Testis (tissue), 2 donors: ENCODE measurements at regions not wholly inside any gene's neighbourhood (a gene's known extent, or its start where the extent isn't known, plus 50 kb on each side); places are given as distances from the start of the nearest gene placed in this dataset.

Source experiments
- DNase-seq: peaks from one replicate; pipeline ENCODE4 v3.0.0-alpha.2; 2019
- H3K27ac ChIP-seq, 2 donors: fragments of 200-600 bp; sonication (generic); one replicate each; pipeline ENCODE4 v1.5.1; 2019
- H3K27me3 ChIP-seq: fragments of 200-600 bp; sonication (generic); one replicate; pipeline ENCODE4 v1.5.1; 2019
- H3K36me3 ChIP-seq: fragments of 200-600 bp; sonication (generic); one replicate; pipeline ENCODE4 v1.5.1; 2017; ENCODE audit warnings: low read depth; ENCODE audit errors: missing control alignments
- H3K4me1 ChIP-seq: fragments of 200-600 bp; sonication (generic); one replicate; pipeline ENCODE4 v1.5.1; 2019
- H3K4me3 ChIP-seq, 2 donors: fragments of 200-600 bp; sonication (generic); one replicate each; pipeline ENCODE4 v1.5.1; 2017 to 2019
- H3K9me3 ChIP-seq: fragments of 200-600 bp; sonication (generic); one replicate; pipeline ENCODE4 v1.5.1; 2017
- POLR2A ChIP-seq: fragments of 450-650 bp; IDR thresholded peaks from one replicate; pipeline ENCODE4 v1.6.1; 2017; ENCODE audit warnings: antibody characterized with exemption, mild to moderate bottlenecking, moderate library complexity
- WGBS, 2 donors: methylation state at CpG; one replicate each; pipeline ENCODE4 v1.1.5; 2018; 5-methylcytosine and 5-hydroxymethylcytosine counted together
- intact Hi-C: fragments of 100-400 bp; cut with DNase I; formaldehyde crosslinking; loops from one replicate; pipeline ENCODE4 v1.15.1; 2023; ENCODE audit warnings: low total_unique reads
- TF ChIP-seq, protein P1 (sequence below), 3 experiments: fragments of 450-650 bp in 2 of 3; fragments of 200-600 bp in 1 of 3; sonication (generic) in 1 of 3; IDR thresholded peaks; one replicate each; pipeline ENCODE4 v1.5.1; 2016 to 2019; ENCODE audit warnings: antibody characterized with exemption in 3 of 3, mild to moderate bottlenecking in 2 of 3, moderate library complexity in 1 of 3

DNA sequence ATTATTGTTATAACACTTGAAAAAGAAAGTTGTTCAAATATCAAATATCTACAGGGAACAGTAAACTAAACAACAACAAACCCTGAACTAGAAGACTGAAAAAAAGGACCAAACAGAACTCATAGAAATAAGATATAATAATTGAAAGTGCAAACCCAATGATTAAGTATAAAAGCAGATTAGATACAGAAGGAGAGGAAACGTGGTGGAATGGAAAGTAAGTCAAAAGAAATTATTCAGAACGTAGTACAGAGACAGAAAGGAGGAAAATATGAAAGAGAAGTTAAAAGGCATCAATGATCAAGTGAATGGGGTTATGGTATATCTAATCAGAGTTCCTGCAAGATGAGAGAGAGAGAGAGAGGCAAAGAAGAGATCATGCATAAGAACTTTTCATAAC, 174.2 kb upstream of the DACH1 start:
- TF ChIP-seq, protein P1, sequence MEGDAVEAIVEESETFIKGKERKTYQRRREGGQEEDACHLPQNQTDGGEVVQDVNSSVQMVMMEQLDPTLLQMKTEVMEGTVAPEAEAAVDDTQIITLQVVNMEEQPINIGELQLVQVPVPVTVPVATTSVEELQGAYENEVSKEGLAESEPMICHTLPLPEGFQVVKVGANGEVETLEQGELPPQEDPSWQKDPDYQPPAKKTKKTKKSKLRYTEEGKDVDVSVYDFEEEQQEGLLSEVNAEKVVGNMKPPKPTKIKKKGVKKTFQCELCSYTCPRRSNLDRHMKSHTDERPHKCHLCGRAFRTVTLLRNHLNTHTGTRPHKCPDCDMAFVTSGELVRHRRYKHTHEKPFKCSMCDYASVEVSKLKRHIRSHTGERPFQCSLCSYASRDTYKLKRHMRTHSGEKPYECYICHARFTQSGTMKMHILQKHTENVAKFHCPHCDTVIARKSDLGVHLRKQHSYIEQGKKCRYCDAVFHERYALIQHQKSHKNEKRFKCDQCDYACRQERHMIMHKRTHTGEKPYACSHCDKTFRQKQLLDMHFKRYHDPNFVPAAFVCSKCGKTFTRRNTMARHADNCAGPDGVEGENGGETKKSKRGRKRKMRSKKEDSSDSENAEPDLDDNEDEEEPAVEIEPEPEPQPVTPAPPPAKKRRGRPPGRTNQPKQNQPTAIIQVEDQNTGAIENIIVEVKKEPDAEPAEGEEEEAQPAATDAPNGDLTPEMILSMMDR (IDR thresholded peaks at IDR 0.05) = no peak
- TF ChIP-seq POLR2A = no peak
- intact Hi-C loops = no loop called here
- Histone ChIP-seq H3K27me3 (no peaks in the 10 kb centered on the region), H3K27ac (no peak overlapping the region), H3K4me3 (no peak overlapping the region), H3K4me1 (no peaks in the 10 kb centered on the region), H3K36me3 (no peaks in the 10 kb centered on the region), H3K9me3 (no peaks in the 10 kb centered on the region)
- 88 to 93% methylated on average over 2 of the region's 2 CpGs for WGBS, 2 donors
- DNase-seq = no peak

DNA sequence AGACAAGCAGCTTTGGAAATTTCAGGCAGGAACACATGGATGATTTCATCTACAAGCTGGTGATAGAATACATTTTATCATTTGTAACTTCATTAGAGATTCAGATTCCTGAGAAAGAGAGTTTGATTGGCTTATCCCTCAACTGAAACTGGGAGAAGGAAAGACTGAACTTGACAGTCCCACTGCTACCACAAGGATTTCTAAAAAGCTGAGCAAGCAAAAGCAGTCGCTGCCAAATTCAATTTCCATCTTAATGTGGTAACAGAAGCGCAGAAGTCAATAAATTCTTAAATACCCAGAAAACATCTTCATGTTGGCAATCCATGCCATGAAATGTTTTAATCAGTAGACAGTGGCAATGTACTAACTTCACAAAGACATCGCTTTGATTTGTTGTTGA, 172.1 kb upstream of the DACH1 start:
- Histone ChIP-seq H3K9me3 (no peaks in the 10 kb centered on the region), H3K27ac (no peak overlapping the region), H3K36me3 (no peaks in the 10 kb centered on the region), H3K4me1 (no peaks in the 10 kb centered on the region), H3K4me3 (no peak overlapping the region), H3K27me3 (no peaks in the 10 kb centered on the region)
- DNase-seq = no peak
- intact Hi-C loops = no loop called here
- TF ChIP-seq POLR2A = no peak
- TF ChIP-seq, protein P1 (IDR thresholded peaks at IDR 0.05) = no peak
- WGBS, 2 donors = 88 to 91% methylated on average over 3 of the region's 3 CpGs

DNA sequence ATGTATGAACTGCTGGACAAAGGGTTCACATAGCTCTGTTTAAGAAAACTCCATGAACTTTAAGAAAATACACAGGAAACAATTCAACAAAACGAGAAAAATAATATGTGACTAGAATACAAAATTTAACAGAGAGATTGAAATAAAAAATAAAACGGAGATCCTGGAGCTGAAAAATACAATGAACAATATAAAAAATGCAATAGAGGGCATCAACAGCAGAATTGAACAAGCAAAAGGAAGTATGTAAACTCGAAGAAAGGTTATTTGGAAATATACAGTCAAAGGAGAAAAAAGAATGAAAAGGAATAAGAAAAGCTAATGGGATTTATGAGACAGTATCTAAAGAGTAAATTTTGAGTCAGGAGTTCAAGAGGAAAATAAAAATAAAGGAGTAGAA, 163.0 kb upstream of the DACH1 start:
- Histone ChIP-seq H3K9me3 (no peaks in the 10 kb centered on the region), H3K27me3 (no peaks in the 10 kb centered on the region), H3K36me3 (no peaks in the 10 kb centered on the region), H3K4me1 (no peaks in the 10 kb centered on the region), H3K4me3 (no peak overlapping the region), H3K27ac (no peak overlapping the region)
- 84 to 98% methylated on average over 3 of the region's 3 CpGs for WGBS, 2 donors
- no peak for DNase-seq
- TF ChIP-seq, protein P1 (IDR thresholded peaks at IDR 0.05) = no peak
- TF ChIP-seq POLR2A = no peak
- intact Hi-C loops = no loop called here

DNA sequence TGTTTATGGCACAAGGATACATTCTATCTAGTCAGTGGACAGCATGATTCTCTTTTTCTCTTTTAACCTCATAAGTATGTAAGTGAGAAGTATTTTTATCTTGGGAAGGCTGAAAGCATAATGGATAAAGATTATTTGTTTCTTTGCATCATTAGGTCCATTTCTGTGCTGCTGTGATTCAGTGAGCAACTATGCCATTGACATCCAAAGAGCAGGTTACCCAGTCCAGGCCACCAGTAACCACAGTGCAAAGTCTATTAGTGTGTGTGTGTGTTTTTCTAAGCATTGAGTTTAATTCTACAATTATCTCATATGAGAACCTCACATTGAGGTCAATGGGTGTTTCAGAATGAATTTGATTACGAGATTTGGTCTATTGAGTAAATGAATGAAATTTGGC, 158.8 kb upstream of the DACH1 start:
- no peak for DNase-seq
- 90 to 98% methylated on average over 1 of the region's 1 CpG for WGBS, 2 donors
- H3K4me1 ChIP-seq = no peaks in the 10 kb centered on the region
- no peak overlapping the region for H3K4me3 ChIP-seq
- no peaks in the 10 kb centered on the region for H3K36me3 ChIP-seq
- TF ChIP-seq, protein P1 (IDR thresholded peaks at IDR 0.05) = no peak
- no peaks in the 10 kb centered on the region for H3K27me3 ChIP-seq
- H3K27ac ChIP-seq = no peak overlapping the region
- H3K9me3 ChIP-seq = no peaks in the 10 kb centered on the region
- intact Hi-C loops = no loop called here

DNA sequence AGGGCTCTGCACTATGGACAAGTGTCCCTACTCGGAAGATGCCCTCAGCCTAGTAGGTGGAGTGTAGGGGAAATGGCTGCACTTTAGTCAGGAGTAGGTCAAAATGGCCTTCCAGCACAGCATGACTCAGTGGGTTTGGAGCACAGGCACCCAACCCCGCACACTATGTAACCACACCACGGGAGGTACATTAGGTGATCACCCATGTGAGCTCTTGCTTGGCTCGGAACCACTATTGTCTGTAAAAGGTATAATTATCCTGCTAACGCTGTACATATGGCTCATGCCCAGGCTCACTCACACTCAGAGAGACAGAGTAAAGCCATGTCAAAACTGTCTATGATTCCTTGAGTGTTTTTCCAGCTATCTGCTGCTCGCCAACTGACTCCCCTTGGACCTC, 156.9 kb upstream of the DACH1 start:
- WGBS, 2 donors = 95% methylated on average over 6 of the region's 6 CpGs
- DNase-seq = no peak
- Histone ChIP-seq H3K4me1 (no peaks in the 10 kb centered on the region), H3K27me3 (no peaks in the 10 kb centered on the region), H3K9me3 (no peaks in the 10 kb centered on the region), H3K4me3 (no peak overlapping the region), H3K36me3 (no peaks in the 10 kb centered on the region), H3K27ac (no peak overlapping the region)
- TF ChIP-seq POLR2A = no peak
- TF ChIP-seq, protein P1 (IDR thresholded peaks at IDR 0.05) = no peak
- intact Hi-C loops = no loop called here
